ENCODE measurements at regions not wholly inside any gene's neighbourhood (a gene's known extent, or its start where the extent isn't known, plus 50 kb on each side); places are given as distances from the start of the nearest gene placed in this dataset.

- Histone ChIP-seq H3K36me3 (ENCODE audit: control insufficient read depth in 2 of 2, insufficient read depth in 1 of 2, low read length in 2 of 2) (no peaks in the 10 kb centered on the region), H3K4me1 (ENCODE audit: control insufficient read depth, insufficient read depth, low read length) (no peaks in the 10 kb centered on the region), H3K27ac (ENCODE audit: extremely low read depth, low read depth, low read length) (no peak overlapping the region), H3K4me3 (ENCODE audit: low read depth, low read length) (no peak overlapping the region), H3K9me3 (ENCODE audit: control insufficient read depth, insufficient read depth, low read depth, low read length) (no peaks in the 10 kb centered on the region)
- TF ChIP-seq ZNF837 (tag by site-specific recombination; IDR thresholded peaks at IDR 0.05) (no peak), BCL11B (tag by site-specific recombination; IDR thresholded peaks at IDR 0.05; ENCODE audit: low read depth) (no peak), ZNF174 (tag by site-specific recombination; IDR thresholded peaks at IDR 0.05) (no peak), OVOL3 (tag by site-specific recombination; IDR thresholded peaks at IDR 0.05) (no peak), OSR2 (tag by site-specific recombination; IDR thresholded peaks at IDR 0.05) (no peak), WT1 (tag by site-specific recombination; IDR thresholded peaks at IDR 0.05) (no peak), ZBTB11 (tag by site-specific recombination; conservative IDR thresholded peaks at IDR 0.05; ENCODE audit: low read depth) (no peak), ZNF664 (tag by site-specific recombination; IDR thresholded peaks at IDR 0.05) (no peak), ZNF704 (tag by site-specific recombination; IDR thresholded peaks at IDR 0.05) (no peak)
- POLR2A ChIA-PET: no interaction called here
- CTCF ChIA-PET: no interaction called here
These were observed 408.0 kb downstream of the RNF144A start for GRCh38 chr2:7325186-7325585.

GRCh38 chr2:7329465-7329864 lies 412.3 kb downstream of the RNF144A start:
- Histone ChIP-seq H3K9me3 (ENCODE audit: control insufficient read depth, insufficient read depth, low read depth, low read length) (no peaks in the 10 kb centered on the region), H3K27ac (ENCODE audit: extremely low read depth, low read depth, low read length) (no peak overlapping the region), H3K4me3 (ENCODE audit: low read depth, low read length) (no peak overlapping the region), H3K36me3 (ENCODE audit: control insufficient read depth in 2 of 2, insufficient read depth in 1 of 2, low read length in 2 of 2) (no peaks in the 10 kb centered on the region), H3K4me1 (ENCODE audit: control insufficient read depth, insufficient read depth, low read length) (no peaks in the 10 kb centered on the region)
- ChIA-PET POLR2A (no interaction called here), CTCF (no interaction called here)
- TF ChIP-seq PRDM2 (tag by site-specific recombination; IDR thresholded peaks at IDR 0.05; ENCODE audit: borderline replicate concordance): no peak
- no peak for TF ChIP-seq ZNF701 (tag by site-specific recombination; IDR thresholded peaks at IDR 0.05)

- no peaks in the 10 kb centered on the region for H3K4me1 ChIP-seq (ENCODE audit: control insufficient read depth, insufficient read depth, low read length)
- ChIA-PET CTCF (no interaction called here), POLR2A (no interaction called here)
- no peaks in the 10 kb centered on the region for H3K9me3 ChIP-seq (ENCODE audit: control insufficient read depth, insufficient read depth, low read depth, low read length)
- H3K4me3 ChIP-seq (ENCODE audit: low read depth, low read length): no peak overlapping the region
- no peak overlapping the region for H3K27ac ChIP-seq (ENCODE audit: extremely low read depth, low read depth, low read length)
- no peaks in the 10 kb centered on the region for H3K36me3 ChIP-seq (ENCODE audit: control insufficient read depth in 2 of 2, insufficient read depth in 1 of 2, low read length in 2 of 2)
- TF ChIP-seq ZNF768 (tag by site-specific recombination; IDR thresholded peaks at IDR 0.05) (no peak), ZNF423 (tag by site-specific recombination; IDR thresholded peaks at IDR 0.05) (no peak), ZNF280D (tag by site-specific recombination; IDR thresholded peaks at IDR 0.05) (no peak), KLF8 (tag by site-specific recombination; IDR thresholded peaks at IDR 0.05) (no peak), ZBTB7A (tag by site-specific recombination; IDR thresholded peaks at IDR 0.05; ENCODE audit: low read depth) (no peak), ZNF114 (tag by site-specific recombination; IDR thresholded peaks at IDR 0.05) (no peak), ZNF223 (tag by site-specific recombination; IDR thresholded peaks at IDR 0.05) (no peak), ZBTB48 (tag by site-specific recombination; IDR thresholded peaks at IDR 0.05) (no peak)
These were observed 416.1 kb downstream of the RNF144A start for GRCh38 chr2:7333189-7333765.
